LNCAP (cell line): ENCODE measurements at regions not wholly inside any gene's neighbourhood (a gene's known extent, or its start where the extent isn't known, plus 50 kb on each side); places are given as distances from the start of the nearest gene placed in this dataset.

Experiments used
- CTCF ChIP-seq: fragments of 450-650 bp; IDR thresholded peaks from 2 replicates; pipeline ENCODE4 v1.5.1; 2017; ENCODE audit warnings: mild to moderate bottlenecking

- TF ChIP-seq CTCF, result no peak
Measured at GRCh38 chr3:13266005-13266404, 154.1 kb downstream of the NUP210 start.

- TF ChIP-seq CTCF, result no peak
Measured at GRCh38 chr3:13265507-13265906, 154.6 kb downstream of the NUP210 start.

GRCh38 chr3:13265016-13265415 is 155.1 kb downstream of the NUP210 start:
- no peak for TF ChIP-seq CTCF

- TF ChIP-seq CTCF, result no peak
Measured at GRCh38 chr3:13264468-13264795, 155.7 kb downstream of the NUP210 start.

- no peak for TF ChIP-seq CTCF
Measured at GRCh38 chr3:13263770-13264467, 156.2 kb downstream of the NUP210 start.

GRCh38 chr3:13262493-13263211 is 157.5 kb downstream of the NUP210 start:
- no peak for TF ChIP-seq CTCF

- no peak for TF ChIP-seq CTCF
Measured at GRCh38 chr3:13261892-13262291, 158.2 kb downstream of the NUP210 start.
